ENCODE measurements at regions not wholly inside any gene's neighbourhood (a gene's known extent, or its start where the extent isn't known, plus 50 kb on each side); places are given as distances from the start of the nearest gene placed in this dataset.

- no peak for TF ChIP-seq POLR2AphosphoS5 (IDR thresholded peaks at IDR 0.05)
- no peak for TF ChIP-seq CTCF (IDR thresholded peaks at IDR 0.05)
These were observed 568.3 kb upstream of the FLRT2 start for GRCh38 chr14:84961637-84962036.

Measured in prostate gland (tissue), 2 donors.